Neuronal stem cell (in vitro differentiated cells): ENCODE measurements at regions not wholly inside any gene's neighbourhood (a gene's known extent, or its start where the extent isn't known, plus 50 kb on each side); places are given as distances from the start of the nearest gene placed in this dataset.
A peak's percentile ranks its signal among the peaks of the same experiment; 100 is the strongest.

ENCODE experiments used
- DNase-seq: peaks from one replicate; pipeline ENCODE4 v3.0.0-alpha.2; 2013; ENCODE audit warnings: low spot score
- H2AFZ ChIP-seq: one replicate; pipeline ENCODE4 v1.6.1; 2013; ENCODE audit warnings: mild to moderate bottlenecking, low read length, inconsistent platforms
- H2AK5ac ChIP-seq: 2 replicates; pipeline ENCODE4 v1.6.1; 2013; ENCODE audit warnings: low read depth, mild to moderate bottlenecking, inconsistent platforms, low read length, moderate library complexity, mixed read lengths
- H2BK120ac ChIP-seq: 2 replicates; pipeline ENCODE4 v1.6.1; 2013; ENCODE audit warnings: low read depth, mild to moderate bottlenecking, inconsistent platforms, low read length, moderate library complexity, mixed read lengths
- H2BK12ac ChIP-seq: one replicate; pipeline ENCODE4 v1.6.1; 2013; ENCODE audit warnings: low read length, inconsistent platforms
- H2BK15ac ChIP-seq: 2 replicates; pipeline ENCODE4 v1.6.1; 2013; ENCODE audit warnings: mild to moderate bottlenecking, low read length, inconsistent platforms, mixed read lengths
- H2BK5ac ChIP-seq: one replicate; pipeline ENCODE4 v1.6.1; 2013; ENCODE audit warnings: inconsistent platforms, mild to moderate bottlenecking, low read length, moderate library complexity
- H3K14ac ChIP-seq: one replicate; pipeline ENCODE4 v1.6.1; 2013; ENCODE audit warnings: low read length, inconsistent platforms
- H3K18ac ChIP-seq: 2 replicates; pipeline ENCODE4 v1.6.1; 2013; ENCODE audit warnings: low read length, inconsistent platforms
- H3K23ac ChIP-seq: 2 replicates; pipeline ENCODE4 v1.6.1; 2013; ENCODE audit warnings: low read depth, mild to moderate bottlenecking, mixed read lengths, low read length, inconsistent platforms; ENCODE audit not compliant: poor library complexity
- H3K27ac ChIP-seq: replicated peaks from 3 replicates; pipeline ENCODE4 v1.5.1; 2013; ENCODE audit warnings: low read length, inconsistent platforms
- H3K27me3 ChIP-seq, 3 experiments: 2 replicates each; pipeline ENCODE4 v1.6.1; 2013; ENCODE audit warnings: low read length in 3 of 3, mild to moderate bottlenecking in 2 of 3, inconsistent platforms in 1 of 3, low read depth in 1 of 3, mixed read lengths in 1 of 3, moderate library complexity in 1 of 3; ENCODE audit not compliant: control insufficient read depth in 3 of 3, insufficient read depth in 3 of 3
- H3K36me3 ChIP-seq, 2 donors: replicated peaks in 1 of 2; 2 replicates each; pipeline ENCODE4 v1.6.1; 2013; ENCODE audit warnings: low read length in 2 of 2; ENCODE audit not compliant: control insufficient read depth in 2 of 2, insufficient read depth in 2 of 2
- H3K4ac ChIP-seq: 2 replicates; pipeline ENCODE4 v1.6.1; 2013; ENCODE audit warnings: inconsistent platforms, mild to moderate bottlenecking, low read length, moderate library complexity
- H3K4me1 ChIP-seq, 2 donors: 1 replicate in 1 of 2; 2 replicates in 1 of 2; pipeline ENCODE4 v1.6.1; 2013; ENCODE audit warnings: low read length in 2 of 2, low read depth in 1 of 2; ENCODE audit not compliant: control insufficient read depth in 2 of 2, insufficient read depth in 1 of 2
- H3K4me2 ChIP-seq: one replicate; pipeline ENCODE4 v1.6.1; 2013; ENCODE audit warnings: mild to moderate bottlenecking, low read length, inconsistent platforms; ENCODE audit not compliant: insufficient read depth, poor library complexity, severe bottlenecking
- H3K4me3 ChIP-seq, 2 donors: 2 replicates each; pipeline ENCODE4 v1.5.1; 2013; ENCODE audit warnings: low read length in 2 of 2, mild to moderate bottlenecking in 2 of 2, inconsistent platforms in 1 of 2, moderate library complexity in 1 of 2
- H3K79me1 ChIP-seq: one replicate; pipeline ENCODE4 v1.6.1; 2013; ENCODE audit warnings: low read depth, mild to moderate bottlenecking, inconsistent platforms, low read length, moderate library complexity
- H3K9ac ChIP-seq: one replicate; pipeline ENCODE4 v1.6.1; 2013; ENCODE audit warnings: mild to moderate bottlenecking, low read depth, low read length, inconsistent platforms; ENCODE audit not compliant: poor library complexity
- H3K9me3 ChIP-seq, 2 donors: replicated peaks in 1 of 2; 2 replicates each; pipeline versions ENCODE3 to v1.6.1; 2013; ENCODE audit warnings: low read length in 2 of 2, mild to moderate bottlenecking in 2 of 2, inconsistent platforms in 1 of 2, low read depth in 1 of 2, mixed read lengths in 1 of 2, moderate library complexity in 1 of 2; ENCODE audit not compliant: control insufficient read depth in 2 of 2, insufficient read depth in 1 of 2
- H4K8ac ChIP-seq: one replicate; pipeline ENCODE4 v1.6.1; 2013; ENCODE audit warnings: low read depth, mild to moderate bottlenecking, inconsistent platforms, low read length, moderate library complexity
- H4K91ac ChIP-seq: one replicate; pipeline ENCODE4 v1.6.1; 2013; ENCODE audit warnings: low read length, low read depth, mild to moderate bottlenecking, inconsistent platforms; ENCODE audit not compliant: poor library complexity
- WGBS, 2 donors: extraction: QIAGEN DNeasy Blood & Tissue Kit; methylation state at CpG; one replicate each; pipeline ENCODE4 v1.1.7; 2013; ENCODE audit warnings: missing lambda C conversion rate in 2 of 2, mixed read lengths in 1 of 2; ENCODE audit not compliant: insufficient read length in 2 of 2, insufficient replicate concordance in 1 of 2; ENCODE audit errors: extremely low coverage in 2 of 2; 5-methylcytosine and 5-hydroxymethylcytosine counted together

- no peak overlapping the region for H3K27ac ChIP-seq
- peaks cover 0 to 4% of the 10 kb centered on the region in 2 donors for H3K4me1 ChIP-seq
- H2BK120ac ChIP-seq, result no peak overlapping the region
- no peak overlapping the region for H3K9ac ChIP-seq
- no peak overlapping the region for H4K8ac ChIP-seq
- H4K91ac ChIP-seq, result no peak overlapping the region
- WGBS, 2 donors, result no CpG with 5 or more reads among the region's 4 CpGs
- H3K9me3 ChIP-seq, result no peaks in the 10 kb centered on the region
- H3K18ac ChIP-seq, result no peak overlapping the region
- DNase-seq, result no peak
- H2BK12ac ChIP-seq, result no peak overlapping the region
- H2BK15ac ChIP-seq, result no peak overlapping the region
- no peak overlapping the region for H3K14ac ChIP-seq
- no peaks in the 10 kb centered on the region for H3K27me3 ChIP-seq
- no peak overlapping the region for H2AK5ac ChIP-seq
- H2AFZ ChIP-seq, result no peak overlapping the region
- no peak overlapping the region for H3K4me2 ChIP-seq
- H3K4ac ChIP-seq, result no peak overlapping the region
- no peak overlapping the region for H3K4me3 ChIP-seq
- no peaks in the 10 kb centered on the region for H3K36me3 ChIP-seq
- H2BK5ac ChIP-seq, result no peak overlapping the region
- H3K79me1 ChIP-seq, result no peaks in the 10 kb centered on the region
- H3K23ac ChIP-seq, result no peak overlapping the region
Observed at GRCh38 chr14:26289891-26290486, 307.8 kb downstream of the NOVA1 start.

DNA sequence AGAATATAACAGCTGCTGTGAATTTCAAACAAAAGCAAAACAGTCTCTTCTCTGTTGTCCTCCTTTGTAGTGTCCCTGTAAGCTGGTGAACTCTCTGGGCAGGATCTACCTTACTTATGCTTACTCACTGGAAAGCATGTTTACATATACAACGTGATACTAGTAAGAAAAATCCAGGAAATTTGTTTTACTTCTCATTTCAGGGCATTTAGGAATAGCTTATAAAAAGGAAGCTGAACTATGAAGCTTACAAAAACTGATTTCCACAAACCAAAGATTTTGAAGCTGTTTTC lies 311.0 kb downstream of the NOVA1 start:
- no peak overlapping the region for H2BK15ac ChIP-seq
- H3K4me2 ChIP-seq, result no peak overlapping the region
- H3K9ac ChIP-seq, result no peak overlapping the region
- no peaks in the 10 kb centered on the region for H3K27me3 ChIP-seq
- WGBS, 2 donors, result no CpG with 5 or more reads among the region's 1 CpG
- no peak overlapping the region for H3K23ac ChIP-seq
- no peak overlapping the region for H4K91ac ChIP-seq
- H3K18ac ChIP-seq, result no peak overlapping the region
- no peak overlapping the region for H2AK5ac ChIP-seq
- H2BK12ac ChIP-seq, result no peak overlapping the region
- H3K4me1 ChIP-seq, result peaks cover 0 to 9% of the 10 kb centered on the region in 2 donors
- no peak overlapping the region for H3K14ac ChIP-seq
- no peak overlapping the region for H4K8ac ChIP-seq
- H3K4me3 ChIP-seq, result no peak overlapping the region
- no peak for DNase-seq
- no peak overlapping the region for H3K27ac ChIP-seq
- no peaks in the 10 kb centered on the region for H3K36me3 ChIP-seq
- H2BK120ac ChIP-seq, result no peak overlapping the region
- peak overlapping the region; percentile 6 for H2AFZ ChIP-seq
- no peak overlapping the region for H3K4ac ChIP-seq
- no peaks in the 10 kb centered on the region for H3K9me3 ChIP-seq
- H3K79me1 ChIP-seq, result no peaks in the 10 kb centered on the region
- H2BK5ac ChIP-seq, result no peak overlapping the region

DNA sequence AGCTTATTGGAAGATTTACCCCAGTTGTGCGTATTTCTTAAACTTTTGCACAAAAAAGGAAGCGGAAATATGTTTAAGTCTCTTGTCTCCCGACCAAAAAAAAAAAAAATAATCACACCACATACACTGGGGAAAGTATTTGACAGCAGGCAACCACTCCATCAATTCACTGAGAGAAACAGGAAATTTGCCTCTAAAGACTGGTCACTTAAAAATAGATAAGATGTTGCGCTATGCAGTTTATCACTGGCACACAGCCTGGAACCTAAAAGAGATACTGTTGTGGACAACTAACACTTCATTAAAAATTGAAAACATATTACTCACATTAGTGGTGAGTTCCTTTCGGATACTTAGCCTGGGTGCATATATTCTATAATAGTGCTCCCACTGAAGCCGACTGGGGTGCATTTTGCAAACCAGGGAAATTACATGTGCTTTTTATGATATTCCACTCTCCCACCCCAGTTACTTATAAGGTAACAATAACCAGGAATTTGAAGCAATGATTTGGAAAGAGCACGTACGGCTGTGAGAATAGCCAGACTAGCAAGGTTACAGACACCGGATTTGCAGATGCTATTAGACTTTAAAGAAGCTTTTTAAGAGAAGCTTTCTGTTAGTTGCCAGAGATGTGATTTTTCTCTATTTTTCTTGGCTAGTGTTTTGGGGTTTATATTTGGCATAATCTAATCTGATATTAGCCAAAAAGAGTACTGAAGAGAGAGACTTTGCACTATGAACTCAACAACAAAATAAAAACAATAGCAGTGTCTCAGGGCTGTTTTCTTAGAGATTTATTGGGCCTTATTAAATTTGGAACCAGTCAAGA lies 311.5 kb downstream of the NOVA1 start:
- no peak for DNase-seq
- Histone ChIP-seq H3K4me3 (no peak overlapping the region), H3K27me3 (no peaks in the 10 kb centered on the region), H2BK5ac (no peak overlapping the region), H2AK5ac (no peak overlapping the region), H3K18ac (no peak overlapping the region), H2BK12ac (no peak overlapping the region), H3K79me1 (no peaks in the 10 kb centered on the region), H3K36me3 (no peaks in the 10 kb centered on the region), H4K8ac (no peak overlapping the region), H2BK15ac (no peak overlapping the region), H3K4me1 (peaks cover 4 to 13% of the 10 kb centered on the region in 2 donors), H2BK120ac (no peak overlapping the region), H2AFZ (peak overlapping the region; percentile 6), H3K9ac (no peak overlapping the region), H3K4ac (no peak overlapping the region), H3K9me3 (no peaks in the 10 kb centered on the region), H3K14ac (no peak overlapping the region), H4K91ac (no peak overlapping the region), H3K27ac (no peak overlapping the region), H3K23ac (no peak overlapping the region), H3K4me2 (no peak overlapping the region)
- no CpG with 5 or more reads among the region's 9 CpGs for WGBS, 2 donors

- Histone ChIP-seq H3K4me1 (peaks cover 4 to 13% of the 10 kb centered on the region in 2 donors), H3K9me3 (peaks cover 0 to 3% of the 10 kb centered on the region in 2 donors), H3K4me2 (no peak overlapping the region), H4K91ac (no peak overlapping the region), H2AK5ac (no peak overlapping the region), H3K14ac (no peak overlapping the region), H3K79me1 (no peaks in the 10 kb centered on the region), H3K4me3 (no peak overlapping the region), H2AFZ (peak overlapping the region; percentile 64), H3K27ac (no peak overlapping the region), H2BK12ac (no peak overlapping the region), H3K18ac (no peak overlapping the region), H3K4ac (no peak overlapping the region), H2BK120ac (no peak overlapping the region), H3K23ac (no peak overlapping the region), H2BK15ac (no peak overlapping the region), H3K27me3 (no peaks in the 10 kb centered on the region), H4K8ac (no peak overlapping the region), H2BK5ac (no peak overlapping the region), H3K36me3 (no peaks in the 10 kb centered on the region), H3K9ac (no peak overlapping the region)
- WGBS, 2 donors, result no CpG with 5 or more reads among the region's 2 CpGs
- no peak for DNase-seq
Observed at GRCh38 chr14:26282578-26282977, 315.3 kb downstream of the NOVA1 start.
